Vagina (tissue), 2 donors: ENCODE measurements at regions not wholly inside any gene's neighbourhood (a gene's known extent, or its start where the extent isn't known, plus 50 kb on each side); places are given as distances from the start of the nearest gene placed in this dataset.

Experiments used
- DNase-seq, 2 donors: peaks; one replicate each; pipeline ENCODE4 v3.0.0-alpha.2; 2017; ENCODE audit errors: extremely low spot score in 2 of 2
- H3K27ac ChIP-seq: fragments of 200-600 bp; sonication (generic); one replicate; pipeline ENCODE4 v1.5.1; 2019
- H3K27me3 ChIP-seq: fragments of 200-600 bp; sonication (generic); one replicate; pipeline ENCODE4 v1.5.1; 2019
- H3K36me3 ChIP-seq, 2 donors: fragments of 200-600 bp; sonication (generic); one replicate each; pipeline ENCODE4 v1.5.1; 2017 to 2019
- H3K4me1 ChIP-seq: fragments of 200-600 bp; sonication (generic); one replicate; pipeline ENCODE4 v1.5.1; 2019
- H3K4me3 ChIP-seq, 2 donors: fragments of 200-600 bp; sonication (generic); 1 replicate in 1 of 2; 2 replicates in 1 of 2; pipeline ENCODE4 v1.5.1; 2016 to 2019
- H3K9me3 ChIP-seq: fragments of 200-600 bp; sonication (generic); one replicate; pipeline ENCODE4 v1.5.1; 2019
- CTCF ChIP-seq, 3 experiments: fragments of 450-650 bp in 2 of 3; fragments of 200-600 bp in 1 of 3; sonication (generic) in 1 of 3; IDR thresholded peaks; one replicate each; pipeline ENCODE4 v1.5.1; 2017 to 2019; ENCODE audit warnings: antibody characterized with exemption in 3 of 3, mild to moderate bottlenecking in 2 of 3, moderate library complexity in 2 of 3
- POLR2A ChIP-seq, 2 donors: fragments of 450-650 bp; IDR thresholded peaks; one replicate each; pipeline ENCODE4 v1.6.1; 2017; ENCODE audit warnings: antibody characterized with exemption in 2 of 2, mild to moderate bottlenecking in 2 of 2, moderate library complexity in 2 of 2
- POLR2AphosphoS5 ChIP-seq, 2 donors: sonication (generic); formaldehyde crosslinking; IDR thresholded peaks; one replicate each; pipeline ENCODE4 v1.9.0; 2017; ENCODE audit warnings: antibody characterized with exemption in 2 of 2, mild to moderate bottlenecking in 2 of 2, low read depth in 1 of 2; ENCODE audit not compliant: insufficient read depth in 1 of 2
- intact Hi-C: fragments of 100-400 bp; cut with DNase I; formaldehyde crosslinking; loops from one replicate; pipeline ENCODE4 v1.15.1; 2023

GRCh38 chr4:147340111-147340510 lies 140.8 kb upstream of the EDNRA start:
- Histone ChIP-seq H3K9me3 (no peaks in the 10 kb centered on the region), H3K27me3 (no peaks in the 10 kb centered on the region), H3K4me3 (no peak overlapping the region), H3K4me1 (no peaks in the 10 kb centered on the region), H3K36me3 (no peaks in the 10 kb centered on the region), H3K27ac (no peak overlapping the region)
- DNase-seq, result no peak
- TF ChIP-seq POLR2AphosphoS5 (IDR thresholded peaks at IDR 0.05; ENCODE audit: insufficient read depth in 1 of 2, low read depth in 1 of 2) (no peak), POLR2A (IDR thresholded peaks at IDR 0.05) (no peak), CTCF (IDR thresholded peaks at IDR 0.05) (no peak)
- intact Hi-C loops, result no loop called here

- Histone ChIP-seq H3K9me3 (no peaks in the 10 kb centered on the region), H3K27ac (peak overlapping the region; percentile 25)
Measured at GRCh38 chr4:147340591-147341120, 140.2 kb upstream of the EDNRA start.

GRCh38 chr4:147343692-147344091 lies 137.2 kb upstream of the EDNRA start:
- Histone ChIP-seq H3K27me3 (no peaks in the 10 kb centered on the region), H3K4me3 (no peak overlapping the region), H3K36me3 (no peaks in the 10 kb centered on the region), H3K4me1 (no peaks in the 10 kb centered on the region), H3K27ac (no peak overlapping the region), H3K9me3 (no peaks in the 10 kb centered on the region)
- intact Hi-C loops, result no loop called here
- DNase-seq, result no peak
- TF ChIP-seq POLR2A (IDR thresholded peaks at IDR 0.05) (no peak), POLR2AphosphoS5 (IDR thresholded peaks at IDR 0.05; ENCODE audit: insufficient read depth in 1 of 2, low read depth in 1 of 2) (no peak), CTCF (IDR thresholded peaks at IDR 0.05) (no peak)

More at GRCh38 chr4:147340591-147341120, 140.2 kb upstream of the EDNRA start:
- H3K4me3 ChIP-seq, result no peak overlapping the region
- TF ChIP-seq POLR2A (IDR thresholded peaks at IDR 0.05), result no peak
- H3K27me3 ChIP-seq, result no peaks in the 10 kb centered on the region
- intact Hi-C loops, result no loop called here
- DNase-seq, result no peak
- H3K4me1 ChIP-seq, result no peaks in the 10 kb centered on the region
- H3K36me3 ChIP-seq, result no peaks in the 10 kb centered on the region

- Histone ChIP-seq H3K36me3 (no peaks in the 10 kb centered on the region), H3K27me3 (no peaks in the 10 kb centered on the region), H3K27ac (no peak overlapping the region), H3K4me1 (no peaks in the 10 kb centered on the region), H3K9me3 (no peaks in the 10 kb centered on the region), H3K4me3 (no peak overlapping the region)
- TF ChIP-seq POLR2A (IDR thresholded peaks at IDR 0.05), result no peak
- no peak for TF ChIP-seq POLR2AphosphoS5 (IDR thresholded peaks at IDR 0.05; ENCODE audit: insufficient read depth in 1 of 2, low read depth in 1 of 2)
- TF ChIP-seq CTCF (IDR thresholded peaks at IDR 0.05), result no peak
- DNase-seq, result no peak
- intact Hi-C loops, result no loop called here
Measured at GRCh38 chr4:147345662-147346061, 135.2 kb upstream of the EDNRA start.

GRCh38 chr4:147347217-147347616 lies 133.7 kb upstream of the EDNRA start:
- no peak overlapping the region for H3K4me3 ChIP-seq
- no peak for TF ChIP-seq POLR2AphosphoS5 (IDR thresholded peaks at IDR 0.05; ENCODE audit: insufficient read depth in 1 of 2, low read depth in 1 of 2)
- TF ChIP-seq CTCF (IDR thresholded peaks at IDR 0.05), result no peak
- TF ChIP-seq POLR2A (IDR thresholded peaks at IDR 0.05), result no peak
- intact Hi-C loops, result no loop called here
- no peak for DNase-seq
- H3K27me3 ChIP-seq, result no peaks in the 10 kb centered on the region
- H3K9me3 ChIP-seq, result no peaks in the 10 kb centered on the region
- H3K27ac ChIP-seq, result no peak overlapping the region
- no peaks in the 10 kb centered on the region for H3K4me1 ChIP-seq
- H3K36me3 ChIP-seq, result no peaks in the 10 kb centered on the region
